Coronary artery (tissue), 2 donors: ENCODE measurements at regions not wholly inside any gene's neighbourhood (a gene's known extent, or its start where the extent isn't known, plus 50 kb on each side); places are given as distances from the start of the nearest gene placed in this dataset.

Experiments
- DNase-seq: peaks from one replicate; pipeline ENCODE4 v3.0.0-alpha.2; 2017; ENCODE audit warnings: low spot score
- H3K27ac ChIP-seq, 2 donors: fragments of 200-600 bp; sonication (generic); one replicate each; pipeline ENCODE4 v1.5.1; 2016 to 2019
- H3K4me3 ChIP-seq: fragments of 200-600 bp; sonication (generic); 2 replicates; pipeline ENCODE4 v1.5.1; 2016; ENCODE audit warnings: mild to moderate bottlenecking, moderate library complexity
- TF ChIP-seq, protein P1 (sequence below): fragments of 200-600 bp; sonication (generic); IDR thresholded peaks from one replicate; pipeline ENCODE4 v1.5.1; 2019; ENCODE audit warnings: antibody characterized with exemption

DNA sequence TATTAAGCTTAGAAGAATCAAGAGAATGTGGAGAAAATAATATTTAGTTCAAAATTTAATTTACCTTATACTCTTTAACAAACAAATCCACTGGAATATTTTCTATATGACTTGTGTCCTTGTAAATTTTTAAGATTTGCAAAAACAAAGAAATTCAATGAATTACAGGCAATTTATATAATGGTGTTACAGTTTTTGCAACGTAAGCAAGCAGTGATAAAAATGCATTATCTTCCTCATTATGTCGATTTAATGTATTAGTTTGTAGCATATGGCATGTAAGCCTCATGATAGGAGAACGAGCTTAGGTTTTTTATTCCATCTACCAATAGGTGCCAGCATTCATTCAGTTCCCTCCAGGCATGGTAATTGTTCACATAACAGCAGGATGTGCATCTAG is 100.0 kb upstream of the PCDH9 start:
- TF ChIP-seq, protein P1, sequence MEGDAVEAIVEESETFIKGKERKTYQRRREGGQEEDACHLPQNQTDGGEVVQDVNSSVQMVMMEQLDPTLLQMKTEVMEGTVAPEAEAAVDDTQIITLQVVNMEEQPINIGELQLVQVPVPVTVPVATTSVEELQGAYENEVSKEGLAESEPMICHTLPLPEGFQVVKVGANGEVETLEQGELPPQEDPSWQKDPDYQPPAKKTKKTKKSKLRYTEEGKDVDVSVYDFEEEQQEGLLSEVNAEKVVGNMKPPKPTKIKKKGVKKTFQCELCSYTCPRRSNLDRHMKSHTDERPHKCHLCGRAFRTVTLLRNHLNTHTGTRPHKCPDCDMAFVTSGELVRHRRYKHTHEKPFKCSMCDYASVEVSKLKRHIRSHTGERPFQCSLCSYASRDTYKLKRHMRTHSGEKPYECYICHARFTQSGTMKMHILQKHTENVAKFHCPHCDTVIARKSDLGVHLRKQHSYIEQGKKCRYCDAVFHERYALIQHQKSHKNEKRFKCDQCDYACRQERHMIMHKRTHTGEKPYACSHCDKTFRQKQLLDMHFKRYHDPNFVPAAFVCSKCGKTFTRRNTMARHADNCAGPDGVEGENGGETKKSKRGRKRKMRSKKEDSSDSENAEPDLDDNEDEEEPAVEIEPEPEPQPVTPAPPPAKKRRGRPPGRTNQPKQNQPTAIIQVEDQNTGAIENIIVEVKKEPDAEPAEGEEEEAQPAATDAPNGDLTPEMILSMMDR: no peak
- no peak for DNase-seq
- Histone ChIP-seq H3K4me3 (no peak overlapping the region), H3K27ac (no peak overlapping the region)

DNA sequence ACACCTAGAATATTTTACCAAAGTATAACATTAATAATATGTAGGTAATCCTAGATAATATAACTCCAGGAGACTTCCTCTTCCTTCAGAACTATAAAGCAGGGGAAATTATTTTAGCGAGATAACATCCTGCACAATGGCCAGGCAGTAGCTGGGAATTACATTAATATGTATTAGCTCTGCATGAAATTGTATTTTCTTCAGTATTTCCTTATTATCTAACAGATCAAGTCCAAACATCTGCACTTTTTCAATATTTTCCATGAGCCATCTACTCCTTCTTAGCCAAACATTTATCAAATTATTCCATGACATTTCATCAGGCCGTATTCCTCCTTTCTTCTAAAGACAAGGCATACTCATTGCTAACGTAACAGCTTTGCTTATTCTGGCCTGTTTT is 98.8 kb upstream of the PCDH9 start:
- TF ChIP-seq, protein P1: no peak
- Histone ChIP-seq H3K4me3 (no peak overlapping the region), H3K27ac (no peak overlapping the region)
- no peak for DNase-seq

DNA sequence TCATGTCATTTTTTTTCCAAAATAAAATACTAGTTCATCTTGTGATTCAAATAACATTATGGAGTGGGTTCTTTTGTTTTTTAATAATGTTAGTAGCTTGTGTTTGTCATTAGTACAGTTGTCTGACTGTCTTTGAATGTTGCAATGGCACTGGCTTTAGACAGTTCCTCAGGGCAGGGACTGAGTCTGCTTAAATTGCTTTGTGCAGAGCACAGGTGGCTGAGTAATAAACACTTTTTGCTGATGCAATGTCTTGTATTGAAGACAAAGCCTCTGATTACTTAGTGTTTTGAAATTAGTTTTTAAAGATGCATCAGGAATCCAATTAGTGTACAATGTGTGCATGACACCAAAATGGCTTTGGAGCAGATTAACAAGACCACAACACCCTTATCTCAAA is 88.7 kb upstream of the PCDH9 start:
- TF ChIP-seq, protein P1: no peak
- DNase-seq: no peak
- no peak overlapping the region for H3K4me3 ChIP-seq
- no peak overlapping the region for H3K27ac ChIP-seq

DNA sequence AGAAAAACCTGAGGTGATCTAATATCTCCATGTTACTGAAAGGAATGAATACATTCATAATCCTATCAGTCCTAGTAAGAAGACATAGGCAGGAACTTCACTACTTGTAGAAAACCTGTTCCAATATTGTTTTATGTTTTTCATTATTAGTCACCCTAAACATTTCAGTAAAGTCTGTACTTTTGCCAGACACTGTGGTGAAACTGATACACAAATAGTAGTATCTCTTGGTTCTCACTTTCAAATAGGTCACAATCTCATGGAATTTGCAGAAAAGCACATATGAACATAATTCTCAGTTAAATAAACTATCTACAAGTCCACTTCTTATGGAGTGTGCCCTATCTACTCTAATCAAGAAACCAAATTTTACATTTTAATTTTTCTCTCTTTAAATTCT is 88.3 kb upstream of the PCDH9 start:
- no peak overlapping the region for H3K4me3 ChIP-seq
- no peak for DNase-seq
- TF ChIP-seq, protein P1: no peak
- H3K27ac ChIP-seq: no peak overlapping the region

DNA sequence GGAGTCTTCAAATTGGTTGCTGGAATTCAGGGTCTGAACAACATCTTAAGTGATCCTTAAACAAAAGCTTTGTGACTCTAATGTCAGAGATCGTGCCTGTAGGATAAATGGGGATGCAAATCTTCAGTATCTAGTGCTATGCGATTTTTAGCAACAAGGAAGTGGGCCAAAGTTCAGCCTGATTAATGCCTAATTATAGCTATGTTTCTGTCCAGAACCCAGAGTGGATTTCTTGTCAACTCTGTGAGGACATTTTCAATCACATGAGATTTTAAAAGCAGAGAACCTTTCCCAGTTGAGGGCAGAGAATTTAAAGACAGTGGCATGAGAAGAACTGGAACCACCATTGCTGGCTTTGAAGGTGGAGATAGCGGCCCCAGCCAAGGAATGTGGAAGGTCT is 84.3 kb upstream of the PCDH9 start:
- Histone ChIP-seq H3K4me3 (no peak overlapping the region), H3K27ac (no peak overlapping the region)
- TF ChIP-seq, protein P1: no peak
- DNase-seq: no peak

DNA sequence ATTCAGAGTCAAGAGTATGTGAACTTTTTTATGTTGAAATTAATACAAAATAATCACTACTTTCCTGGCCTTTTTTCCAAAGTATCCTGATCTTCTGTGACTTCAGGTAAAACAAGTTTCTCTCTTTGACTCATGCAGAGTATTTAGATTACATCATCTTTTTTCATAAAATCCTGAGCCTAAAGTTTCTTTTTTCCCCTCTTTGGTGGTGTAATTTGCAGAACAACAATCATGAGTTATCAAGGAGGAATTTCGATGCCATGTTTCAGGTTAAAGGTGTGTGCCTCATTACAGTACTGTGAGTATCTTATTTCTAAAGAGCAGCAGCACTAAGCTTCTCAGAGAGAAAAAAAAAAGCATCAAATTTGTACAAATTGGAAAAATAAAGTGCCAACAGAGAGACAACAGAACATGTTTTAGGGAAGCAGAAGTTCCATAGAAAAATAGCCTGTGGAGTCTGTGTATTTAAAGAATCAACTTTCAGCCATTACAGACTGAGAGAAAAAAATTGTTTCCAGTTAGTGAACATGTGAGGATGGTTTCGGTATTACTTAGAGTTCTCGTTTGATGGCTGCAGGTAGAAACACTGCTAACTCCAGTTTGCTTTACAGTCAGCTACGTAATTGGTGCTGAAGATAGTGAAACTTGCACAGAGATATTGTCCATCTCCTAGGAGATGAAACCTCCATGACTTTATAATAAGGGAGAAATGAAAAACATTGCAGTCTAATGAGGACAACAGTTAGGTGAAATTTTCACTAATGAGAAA is 78.1 kb upstream of the PCDH9 start:
- H3K27ac ChIP-seq: no peak overlapping the region
- TF ChIP-seq, protein P1: no peak
- no peak overlapping the region for H3K4me3 ChIP-seq
- no peak for DNase-seq

DNA sequence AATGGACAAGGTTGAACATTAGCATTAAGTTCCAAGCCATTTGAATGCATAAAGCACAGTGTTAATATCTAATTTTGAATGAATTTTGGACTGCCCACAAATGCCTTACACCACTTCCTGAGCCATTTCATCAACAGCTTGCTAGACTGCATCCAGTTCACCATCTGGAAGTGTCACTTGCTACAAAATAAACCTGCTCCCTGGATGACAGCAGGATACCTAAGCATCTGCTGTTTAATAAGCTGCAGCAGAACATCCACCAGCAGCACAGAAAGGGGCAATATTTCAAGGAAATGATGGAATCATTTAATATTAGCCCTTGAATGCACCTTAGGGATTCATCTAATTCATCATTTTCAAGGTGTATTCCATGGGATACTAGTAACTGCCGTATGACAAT is 76.6 kb upstream of the PCDH9 start:
- DNase-seq: no peak
- TF ChIP-seq, protein P1: no peak
- H3K4me3 ChIP-seq: no peak overlapping the region
- no peak overlapping the region for H3K27ac ChIP-seq
